BLaER1 treated with 17β-estradiol and CSF1 and Interleukin-3, amounts not matched to agents 10 nM and 100 nM (cell line): ENCODE measurements at regions not wholly inside any gene's neighbourhood (a gene's known extent, or its start where the extent isn't known, plus 50 kb on each side); places are given as distances from the start of the nearest gene placed in this dataset.
"Not testable (repeated sequence)": the region's sequence is repeated elsewhere in the genome, so short reads cannot be mapped to it uniquely, and the experiment has no call there.

Experiments
- H3K27ac ChIP-seq, 11 experiments: shearing (Covaris generic); formaldehyde crosslinking; 2 replicates each; pipeline ENCODE4 v1.8.1; 2022
- H3K27me3 ChIP-seq, 11 experiments: shearing (Covaris generic); formaldehyde crosslinking; 2 replicates each; pipeline ENCODE4 v1.8.1; 2022
- H3K36me3 ChIP-seq, 11 experiments: shearing (Covaris generic); formaldehyde crosslinking; 2 replicates each; pipeline ENCODE4 v1.8.1; 2022
- H3K4me1 ChIP-seq, 10 experiments: shearing (Covaris generic); formaldehyde crosslinking; 2 replicates each; pipeline ENCODE4 v1.8.1; 2022
- H3K4me2 ChIP-seq, 11 experiments: shearing (Covaris generic); formaldehyde crosslinking; 2 replicates each; pipeline ENCODE4 v1.8.1; 2022
- H3K4me3 ChIP-seq, 10 experiments: shearing (Covaris generic); formaldehyde crosslinking; 2 replicates each; pipeline ENCODE4 v1.8.1; 2022
- H3K9ac ChIP-seq, 11 experiments: shearing (Covaris generic); formaldehyde crosslinking; 2 replicates each; pipeline ENCODE4 v1.8.1; 2022
- H3K9me3 ChIP-seq, 11 experiments: shearing (Covaris generic); formaldehyde crosslinking; replicated peaks in 1 of 11; 2 replicates each; pipeline ENCODE4 v1.8.1; 2022
- H4K20me1 ChIP-seq, 11 experiments: shearing (Covaris generic); formaldehyde crosslinking; 2 replicates each; pipeline ENCODE4 v1.8.1; 2022
- Cebpa-rat ChIP-seq, 11 experiments: shearing (Covaris generic); IDR thresholded peaks; 2 replicates each; pipeline ENCODE4 v1.8.1; 2022

DNA sequence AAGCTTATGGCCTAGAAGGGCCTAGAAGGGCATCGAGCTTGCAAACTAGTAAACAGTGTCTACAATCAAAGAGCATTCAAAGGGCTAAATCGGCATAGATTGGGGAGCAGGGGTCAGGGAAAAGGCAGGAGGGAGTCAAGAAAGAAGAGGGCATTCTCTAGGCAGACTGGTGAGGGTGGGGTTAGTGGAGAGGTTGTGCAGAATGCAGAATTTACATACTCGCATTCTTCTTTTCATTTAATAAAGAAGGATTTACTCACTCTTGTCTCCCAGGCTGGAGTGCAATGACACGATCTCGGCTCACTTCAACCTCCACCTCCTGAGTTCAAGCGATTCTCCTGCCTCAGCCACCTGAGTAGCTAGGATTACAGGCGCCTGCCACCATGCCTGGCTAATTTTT is 110.7 kb downstream of the TRIM43 start:
- Histone ChIP-seq H3K4me3 (no peak overlapping the region), H3K4me2 (no peak overlapping the region), H4K20me1 (no peaks in the 10 kb centered on the region), H3K4me1 (peaks cover 0 to 17% (median 0%) of the 10 kb centered on the region in 10 experiments; a peak in 7 of 20 replicates), H3K27ac (no peak overlapping the region), H3K9me3 (no peaks in the 10 kb centered on the region), H3K9ac (no peak overlapping the region), H3K36me3 (no peaks in the 10 kb centered on the region), H3K27me3 (no peaks in the 10 kb centered on the region)
- TF ChIP-seq Cebpa-rat (IDR thresholded peaks at IDR 0.05) = no peak

DNA sequence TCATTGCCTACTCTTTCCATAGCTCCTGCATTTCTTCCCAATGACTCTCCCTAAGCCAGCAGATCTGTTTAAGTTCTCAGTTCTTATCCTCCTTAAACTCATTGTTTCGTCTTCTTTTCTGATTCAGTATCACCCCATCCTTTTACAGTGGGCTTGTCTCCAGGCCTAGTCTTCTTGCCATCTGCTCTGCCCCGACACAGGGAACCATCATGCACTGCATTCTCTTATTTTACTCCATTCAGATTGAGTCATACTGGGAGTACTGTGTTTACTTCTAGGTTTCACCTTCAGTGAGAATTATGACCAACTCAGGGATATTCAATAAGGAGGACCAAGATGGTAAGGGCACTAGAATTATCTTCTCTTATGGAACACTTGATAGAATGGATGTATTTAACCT is 115.4 kb downstream of the TRIM43 start:
- H3K9ac ChIP-seq, H3K27me3 ChIP-seq, H3K27ac ChIP-seq, H3K4me3 ChIP-seq, H3K4me1 ChIP-seq, H3K9me3 ChIP-seq, H4K20me1 ChIP-seq, H3K4me2 ChIP-seq, H3K36me3 ChIP-seq: not testable (repeated sequence)

DNA sequence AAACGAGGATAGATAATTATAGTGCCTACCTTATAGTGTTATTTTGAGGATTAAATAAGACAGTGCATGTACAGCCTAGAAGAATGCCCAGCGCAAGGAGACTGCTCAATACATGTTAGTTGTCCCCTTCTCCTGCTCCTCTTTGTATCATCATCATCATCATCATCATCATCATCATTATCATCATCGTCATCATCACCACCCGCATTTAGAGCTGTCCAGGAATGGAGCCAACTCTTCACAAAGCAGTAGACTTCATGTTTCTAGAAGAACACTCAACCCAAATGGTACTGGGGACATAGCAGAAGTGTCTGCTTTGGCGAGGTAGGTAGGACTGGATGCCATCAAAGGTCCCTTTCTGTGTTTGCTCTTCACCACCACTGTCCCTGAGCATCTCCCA is 116.0 kb downstream of the TRIM43 start:
- H3K9ac ChIP-seq = no peak overlapping the region
- no peak overlapping the region for H3K27ac ChIP-seq
- H3K27me3 ChIP-seq = no peaks in the 10 kb centered on the region
- H3K36me3 ChIP-seq = no peaks in the 10 kb centered on the region
- no peaks in the 10 kb centered on the region for H4K20me1 ChIP-seq
- no peak overlapping the region for H3K4me3 ChIP-seq
- no peaks in the 10 kb centered on the region for H3K9me3 ChIP-seq
- TF ChIP-seq Cebpa-rat (IDR thresholded peaks at IDR 0.05) = no peak
- no peak overlapping the region for H3K4me2 ChIP-seq
- no peaks in the 10 kb centered on the region for H3K4me1 ChIP-seq

DNA sequence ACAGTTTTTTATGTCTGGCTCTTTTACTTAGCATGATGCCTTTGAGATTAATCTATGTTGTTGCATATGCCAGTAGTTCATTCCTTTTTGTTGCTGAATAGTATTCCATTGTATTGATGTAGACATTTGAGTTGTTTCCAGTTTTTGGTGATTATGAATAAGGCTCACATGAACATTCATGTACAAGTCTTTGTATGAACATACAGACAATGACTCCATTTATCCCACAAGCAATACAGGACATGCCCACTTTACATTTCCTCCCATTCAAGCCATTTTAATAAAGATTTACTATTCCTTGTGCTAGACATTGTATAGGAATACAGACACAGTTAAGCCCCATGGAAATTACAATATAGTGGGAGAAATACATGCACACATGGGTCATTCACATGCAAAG is 118.0 kb downstream of the TRIM43 start:
- no peaks in the 10 kb centered on the region for H3K27me3 ChIP-seq
- H3K4me1 ChIP-seq = peaks cover 9 to 14% (median 12%) of the 10 kb centered on the region in 10 experiments; a peak in 16 of 20 replicates
- no peak overlapping the region for H3K9ac ChIP-seq
- no peak for TF ChIP-seq Cebpa-rat (IDR thresholded peaks at IDR 0.05)
- no peak overlapping the region for H3K27ac ChIP-seq
- H3K4me2 ChIP-seq = no peak overlapping the region
- no peaks in the 10 kb centered on the region for H3K9me3 ChIP-seq
- H3K36me3 ChIP-seq = no peaks in the 10 kb centered on the region
- no peak overlapping the region for H3K4me3 ChIP-seq
- no peaks in the 10 kb centered on the region for H4K20me1 ChIP-seq

DNA sequence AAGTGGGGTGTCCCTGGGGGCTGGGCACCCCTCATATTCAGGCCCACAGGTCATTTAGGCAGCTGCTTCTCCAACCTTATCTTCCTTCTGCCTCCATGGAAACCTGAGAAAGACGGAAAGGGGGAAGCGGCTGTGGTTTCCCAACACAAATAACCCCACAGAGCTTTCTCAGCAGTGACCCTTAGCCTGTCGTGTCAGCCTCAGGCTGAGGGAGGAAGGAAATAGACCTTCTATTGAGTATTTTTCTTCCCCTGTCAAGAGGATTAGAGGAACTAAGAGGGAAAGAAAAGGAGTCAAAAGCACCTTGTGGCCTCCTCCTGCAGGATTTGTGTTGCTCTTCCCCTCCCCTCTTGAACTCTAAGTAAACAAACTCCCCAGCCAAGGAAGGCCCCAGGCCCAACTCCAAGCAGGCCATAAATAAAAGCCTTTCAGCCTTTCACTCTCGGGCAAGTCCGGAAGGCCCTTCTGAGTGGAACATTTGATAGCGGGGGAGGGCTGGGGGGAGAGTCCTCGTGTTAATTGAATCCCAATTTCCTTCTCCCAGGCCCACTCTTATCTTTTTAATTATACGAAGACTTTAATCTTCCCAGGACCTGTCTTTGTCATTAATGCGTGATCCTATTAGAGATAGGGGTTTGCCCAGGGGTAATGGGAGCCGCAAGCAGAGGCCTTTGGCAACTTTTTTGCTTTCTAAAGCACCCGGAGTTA is 121.8 kb downstream of the TRIM43 start:
- Histone ChIP-seq H3K4me1 (peaks cover 9 to 14% (median 12%) of the 10 kb centered on the region in 10 experiments; a peak in 16 of 20 replicates), H3K4me2 (peak overlapping the region; percentile 27 to 68 (median 47); a peak in 20 of 22 replicates)
- not testable (repeated sequence) for H3K36me3 ChIP-seq, H4K20me1 ChIP-seq, H3K27me3 ChIP-seq, H3K9me3 ChIP-seq, H3K4me3 ChIP-seq, H3K9ac ChIP-seq, H3K27ac ChIP-seq

DNA sequence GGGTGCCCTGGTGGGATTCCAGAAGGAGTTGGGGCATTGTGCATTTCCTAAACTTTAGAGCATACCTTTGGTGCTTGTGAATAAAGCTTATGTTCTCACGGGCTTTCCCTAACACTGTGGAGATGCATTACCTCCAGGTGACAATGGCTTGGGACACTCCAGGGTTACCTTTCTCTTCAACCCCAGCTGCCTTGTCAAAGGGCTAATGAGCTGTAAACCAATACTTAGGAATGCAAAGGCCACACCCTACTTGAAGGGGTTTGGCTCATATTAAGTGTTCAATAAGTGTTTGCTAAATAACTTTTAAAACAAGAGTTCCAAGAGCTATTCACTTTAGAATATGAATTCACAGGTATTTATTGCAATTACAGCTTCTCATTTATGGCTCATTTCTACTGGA is 122.6 kb downstream of the TRIM43 start:
- not testable (repeated sequence) for H3K9ac ChIP-seq, H3K9me3 ChIP-seq, H4K20me1 ChIP-seq, H3K4me3 ChIP-seq, H3K27ac ChIP-seq, H3K36me3 ChIP-seq, H3K27me3 ChIP-seq
- Histone ChIP-seq H3K4me1 (peaks cover 9 to 14% (median 12%) of the 10 kb centered on the region in 10 experiments; a peak in 16 of 20 replicates), H3K4me2 (peak overlapping the region in 7 of 11 experiments; percentile 27 to 68 (median 53); a peak in 8 of 22 replicates)

DNA sequence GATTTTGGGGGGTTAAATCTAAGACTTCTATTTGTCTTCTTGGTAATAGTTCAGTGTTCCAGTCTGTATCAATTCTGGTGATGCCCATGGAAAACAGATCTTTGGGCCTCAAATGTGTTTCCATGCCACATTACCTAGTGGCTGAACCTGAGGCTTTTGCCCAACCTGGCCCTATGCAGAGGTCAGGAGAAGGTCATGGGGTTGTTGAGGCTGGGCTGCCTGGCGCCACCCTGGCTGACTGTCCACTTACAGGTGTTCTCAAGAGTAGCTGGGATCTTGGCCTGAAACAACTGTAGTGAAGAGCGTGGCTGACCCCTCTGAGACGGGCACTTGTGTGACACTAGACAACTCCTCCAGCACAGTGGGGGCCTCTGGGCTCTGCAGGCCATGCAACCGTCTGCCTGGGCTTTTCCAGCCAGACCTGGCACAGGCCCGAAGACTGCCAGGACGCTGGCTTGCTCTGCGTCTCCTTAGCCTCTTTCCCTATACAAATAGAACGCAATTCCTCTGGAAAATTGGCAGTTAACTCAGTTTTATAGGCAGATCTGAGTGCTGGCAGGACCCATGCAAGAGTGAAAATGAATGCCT is 127.8 kb downstream of the TRIM43 start:
- Histone ChIP-seq H3K9ac (no peak overlapping the region), H3K36me3 (no peaks in the 10 kb centered on the region), H3K9me3 (no peaks in the 10 kb centered on the region), H3K4me3 (no peak overlapping the region), H3K4me2 (no peak overlapping the region), H4K20me1 (no peaks in the 10 kb centered on the region), H3K27ac (no peak overlapping the region), H3K27me3 (no peaks in the 10 kb centered on the region), H3K4me1 (no peaks in the 10 kb centered on the region)
- TF ChIP-seq Cebpa-rat (IDR thresholded peaks at IDR 0.05) = no peak

DNA sequence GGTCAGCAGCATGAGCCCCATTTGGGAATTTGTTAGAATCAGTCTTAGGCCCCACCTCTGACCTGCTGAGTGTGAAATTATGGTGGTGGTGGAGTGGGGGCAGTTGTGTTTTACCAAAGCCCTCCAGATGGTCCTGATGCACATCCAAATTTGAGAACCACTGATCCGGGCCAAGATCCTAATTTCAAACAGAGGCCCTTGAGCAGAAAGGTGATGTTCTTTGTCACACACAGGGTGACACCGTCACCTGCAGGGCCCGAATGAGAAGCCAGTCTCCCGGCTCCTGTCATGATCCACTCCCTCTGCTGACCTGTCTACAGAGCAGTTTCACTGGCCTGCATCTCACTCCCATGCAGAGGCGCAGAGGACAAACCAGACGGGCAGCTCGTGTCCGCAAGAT is 129.9 kb downstream of the TRIM43 start:
- Histone ChIP-seq H3K4me2 (no peak overlapping the region), H3K9me3 (no peaks in the 10 kb centered on the region), H3K4me1 (peaks cover 0 to under 1% (median 0%) of the 10 kb centered on the region in 10 experiments; a peak in 2 of 20 replicates), H4K20me1 (no peaks in the 10 kb centered on the region), H3K27me3 (no peaks in the 10 kb centered on the region), H3K9ac (no peak overlapping the region), H3K27ac (no peak overlapping the region), H3K4me3 (no peak overlapping the region), H3K36me3 (no peaks in the 10 kb centered on the region)
- TF ChIP-seq Cebpa-rat (IDR thresholded peaks at IDR 0.05) = no peak

DNA sequence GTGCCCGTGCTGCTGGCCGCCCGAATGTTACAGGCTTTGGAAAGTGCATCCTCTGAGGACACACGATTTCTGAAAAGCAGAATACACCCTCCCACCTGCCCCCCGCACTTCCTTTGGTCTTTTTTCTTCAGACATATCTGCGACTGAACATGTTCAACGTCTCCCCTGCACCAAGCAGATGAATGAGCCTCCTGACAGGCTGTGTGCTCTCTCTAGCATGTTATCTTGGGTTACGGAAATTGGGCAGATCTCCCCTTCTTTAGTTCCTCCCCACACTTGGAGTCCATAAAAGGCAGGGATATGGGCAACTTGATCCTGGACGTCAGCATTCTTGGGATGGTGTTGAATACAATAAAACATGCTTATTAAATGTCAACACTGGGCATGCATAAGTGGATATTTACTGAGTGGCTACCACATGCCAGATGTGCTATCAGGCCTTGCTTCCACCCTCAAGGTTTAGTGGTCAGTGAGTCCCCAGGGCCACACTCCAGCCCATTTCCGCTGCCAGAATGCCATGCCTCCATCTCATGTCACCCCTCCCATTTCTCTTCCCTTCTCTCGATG is 130.4 kb downstream of the TRIM43 start:
- Histone ChIP-seq H3K9ac (no peak overlapping the region), H3K4me3 (no peak overlapping the region), H3K27ac (no peak overlapping the region), H3K9me3 (no peaks in the 10 kb centered on the region), H3K36me3 (no peaks in the 10 kb centered on the region), H3K27me3 (no peaks in the 10 kb centered on the region), H4K20me1 (no peaks in the 10 kb centered on the region), H3K4me2 (no peak overlapping the region), H3K4me1 (peaks cover 0 to 4% (median 0%) of the 10 kb centered on the region in 10 experiments; a peak in 2 of 20 replicates)
- TF ChIP-seq Cebpa-rat (IDR thresholded peaks at IDR 0.05) = no peak

DNA sequence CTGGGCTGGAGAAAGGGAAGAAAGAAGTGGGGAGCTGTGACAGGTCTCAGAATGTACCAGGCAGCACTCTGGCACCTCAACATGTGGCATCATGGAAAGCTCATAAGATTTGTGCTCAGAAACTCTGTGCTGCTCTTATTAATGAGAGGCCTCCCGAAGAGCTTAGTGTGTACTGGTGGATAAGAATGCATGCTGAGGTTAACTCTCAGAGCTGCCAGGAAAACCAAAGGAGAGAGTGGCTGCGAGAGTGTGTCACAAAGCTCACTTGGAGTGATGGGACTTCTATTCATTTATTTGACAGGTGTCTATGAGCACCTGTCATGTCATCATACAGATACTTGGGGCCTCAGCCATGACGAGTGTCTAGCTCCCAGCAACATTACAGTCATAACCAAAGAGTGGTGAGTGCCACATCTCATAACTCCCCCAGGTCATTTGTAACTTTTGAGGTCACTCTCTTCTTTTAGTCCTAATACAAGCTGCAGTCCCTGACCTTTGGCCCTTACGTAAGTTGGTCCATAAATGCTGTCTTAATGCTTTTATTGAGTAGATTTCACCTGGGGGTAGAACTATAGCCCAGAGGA is 131.9 kb downstream of the TRIM43 start:
- H3K27ac ChIP-seq, H3K9me3 ChIP-seq, H3K4me2 ChIP-seq, H4K20me1 ChIP-seq, H3K9ac ChIP-seq, H3K4me1 ChIP-seq, H3K4me3 ChIP-seq, H3K36me3 ChIP-seq, H3K27me3 ChIP-seq: not testable (repeated sequence)

DNA sequence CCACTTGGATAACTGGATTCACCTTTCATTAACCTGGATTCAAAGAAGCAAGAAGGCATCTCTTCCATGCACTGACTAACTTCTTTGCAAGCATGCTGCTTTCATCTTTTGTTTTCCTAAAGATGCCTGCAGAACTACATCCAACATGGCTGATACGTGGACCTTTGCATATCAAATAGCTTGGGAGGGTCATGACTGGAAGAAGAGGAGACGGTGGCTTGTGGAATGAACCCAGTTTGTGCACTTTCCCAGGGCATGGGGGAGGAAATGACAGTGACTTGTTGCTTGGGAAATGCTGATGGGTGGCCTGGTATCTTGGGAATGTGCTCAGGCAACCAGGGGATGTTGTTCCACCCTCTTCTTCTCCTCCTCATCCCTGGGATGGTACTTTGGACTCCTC is 133.4 kb downstream of the TRIM43 start:
- H3K4me2 ChIP-seq, H3K9ac ChIP-seq, H3K36me3 ChIP-seq, H3K4me1 ChIP-seq, H3K4me3 ChIP-seq, H4K20me1 ChIP-seq, H3K9me3 ChIP-seq, H3K27ac ChIP-seq, H3K27me3 ChIP-seq: not testable (repeated sequence)

DNA sequence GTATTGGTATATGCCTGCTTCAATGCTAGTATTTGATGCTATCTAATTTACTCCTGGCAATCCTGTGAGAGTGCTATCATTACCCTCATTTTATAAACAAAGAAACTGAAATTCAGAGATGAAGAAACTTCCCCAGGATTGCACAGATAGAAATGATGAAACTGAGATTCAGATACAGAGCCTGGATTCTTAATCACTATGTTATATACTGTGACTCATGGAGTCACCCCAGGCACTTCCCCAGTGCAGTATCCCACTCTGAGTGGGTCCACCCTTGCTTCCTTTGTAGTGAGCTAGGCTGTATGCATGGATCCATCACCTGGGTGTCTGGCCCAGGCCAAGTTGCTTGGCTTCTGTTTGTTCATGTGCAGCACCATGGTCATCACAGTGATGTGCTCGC is 133.9 kb downstream of the TRIM43 start:
- H3K9me3 ChIP-seq, H4K20me1 ChIP-seq, H3K27ac ChIP-seq, H3K27me3 ChIP-seq, H3K4me3 ChIP-seq, H3K4me2 ChIP-seq, H3K4me1 ChIP-seq, H3K9ac ChIP-seq, H3K36me3 ChIP-seq: not testable (repeated sequence)

DNA sequence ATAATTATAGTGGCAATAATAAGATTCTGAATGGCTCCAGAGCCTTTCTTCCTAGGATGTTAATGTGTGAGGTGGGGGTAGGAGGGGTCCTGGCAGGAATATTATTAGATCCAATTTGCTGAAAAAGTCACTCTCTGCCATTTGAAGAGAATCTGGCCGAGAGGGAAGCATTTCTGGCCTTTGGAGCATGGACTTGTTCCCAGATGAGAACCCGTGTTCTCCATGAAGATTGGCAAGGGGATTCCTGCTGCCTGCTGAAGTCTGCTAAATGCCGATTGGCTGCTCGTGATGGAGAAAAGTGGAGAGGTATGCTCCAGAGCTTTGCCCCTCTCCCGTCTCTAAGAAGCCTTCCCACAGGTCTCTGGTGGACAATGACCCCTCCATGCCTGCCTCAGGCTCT is 135.6 kb downstream of the TRIM43 start:
- H3K4me1 ChIP-seq, H3K27ac ChIP-seq, H3K4me3 ChIP-seq, H3K9ac ChIP-seq, H3K9me3 ChIP-seq, H3K4me2 ChIP-seq, H3K27me3 ChIP-seq, H4K20me1 ChIP-seq, H3K36me3 ChIP-seq: not testable (repeated sequence)
